GM23338 (cell line): ENCODE measurements at regions not wholly inside any gene's neighbourhood (a gene's known extent, or its start where the extent isn't known, plus 50 kb on each side); places are given as distances from the start of the nearest gene placed in this dataset.

Experiments
- ATAC-seq: fragments of 200-7000 bp; cut with Tn5 transposase; 3 replicates; pipeline ENCODE4 v1.9.1; 2020
- DNase-seq: peaks from one replicate; pipeline ENCODE4 v3.0.0-alpha.2; 2015; ENCODE audit warnings: low spot score
- H2AFZ ChIP-seq: fragments of 200-600 bp; sonication (generic); 2 replicates; pipeline ENCODE4 v1.8.0; 2016; ENCODE audit warnings: antibody characterized with exemption, mild to moderate bottlenecking, moderate library complexity
- H3F3A ChIP-seq: fragments of 200-600 bp; sonication (generic); replicated peaks from 2 replicates; pipeline ENCODE4 v1.8.0; 2017; ENCODE audit warnings: antibody characterized with exemption, mixed run types, low read depth
- H3K27ac ChIP-seq: fragments of 200-600 bp; sonication (generic); 2 replicates; pipeline ENCODE4 v1.6.1; 2016; ENCODE audit warnings: low read depth
- H3K27me3 ChIP-seq: fragments of 200-600 bp; sonication (generic); 2 replicates; pipeline ENCODE4 v1.8.0; 2016; ENCODE audit warnings: mild to moderate bottlenecking, mixed run types, moderate library complexity; ENCODE audit not compliant: insufficient read depth
- H3K36me3 ChIP-seq: fragments of 200-600 bp; sonication (generic); 2 replicates; pipeline ENCODE4 v1.8.0; 2016; ENCODE audit warnings: mild to moderate bottlenecking; ENCODE audit not compliant: insufficient read depth
- H3K4me1 ChIP-seq: fragments of 200-600 bp; sonication (generic); 2 replicates; pipeline ENCODE4 v1.8.0; 2016; ENCODE audit warnings: mild to moderate bottlenecking, moderate library complexity; ENCODE audit not compliant: insufficient read depth
- H3K4me2 ChIP-seq: fragments of 200-600 bp; sonication (generic); 2 replicates; pipeline ENCODE4 v1.7.1; 2017; ENCODE audit warnings: mixed run types
- H3K4me3 ChIP-seq: fragments of 200-600 bp; sonication (generic); 2 replicates; pipeline ENCODE4 v1.6.1; 2016; ENCODE audit warnings: mixed run types
- H3K79me2 ChIP-seq: fragments of 200-600 bp; sonication (generic); replicated peaks from 2 replicates; pipeline ENCODE4 v1.8.0; 2017; ENCODE audit warnings: mild to moderate bottlenecking; ENCODE audit not compliant: insufficient read depth
- H3K9me2 ChIP-seq: fragments of 200-600 bp; sonication (generic); 2 replicates; pipeline ENCODE4 v1.8.0; 2017; ENCODE audit not compliant: insufficient read depth
- H4K20me1 ChIP-seq: fragments of 200-600 bp; sonication (generic); replicated peaks from 2 replicates; pipeline ENCODE4 v1.8.0; 2017; ENCODE audit warnings: mild to moderate bottlenecking; ENCODE audit not compliant: insufficient read depth
- H3K27ac Mint-ChIP-seq: 2 replicates; pipeline ENCODE4 v1.8.0; 2020; ENCODE audit warnings: inconsistent platforms, mild to moderate bottlenecking, moderate library complexity, mixed read lengths
- H3K27me3 Mint-ChIP-seq: 3 replicates; pipeline ENCODE4 v1.8.0; 2022; ENCODE audit warnings: low read depth, mild to moderate bottlenecking, moderate library complexity, mixed read lengths, inconsistent platforms; ENCODE audit not compliant: insufficient read depth, poor library complexity
- H3K36me3 Mint-ChIP-seq: 3 replicates; pipeline ENCODE4 v1.8.0; 2021; ENCODE audit warnings: low read depth, mild to moderate bottlenecking, inconsistent platforms, moderate library complexity, mixed read lengths
- H3K4me1 Mint-ChIP-seq: 3 replicates; pipeline ENCODE4 v1.8.0; 2020; ENCODE audit warnings: mild to moderate bottlenecking, inconsistent platforms, mixed read lengths
- H3K4me3 Mint-ChIP-seq: 3 replicates; pipeline ENCODE4 v1.8.0; 2021; ENCODE audit warnings: moderate library complexity, mild to moderate bottlenecking, inconsistent platforms, mixed read lengths
- H3K9me3 Mint-ChIP-seq: 3 replicates; pipeline ENCODE4 v1.8.0; 2020; ENCODE audit warnings: moderate library complexity, mild to moderate bottlenecking, inconsistent platforms, mixed read lengths
- CREB1 ChIP-seq: fragments of 250-450 bp; sonication (Bioruptor Pico); IDR thresholded peaks from 2 replicates; pipeline ENCODE4 v1.5.0; 2020; ENCODE audit warnings: low read depth, mild to moderate bottlenecking, moderate library complexity
- CTCF ChIP-seq, 2 experiments: fragments of 200-600 bp in 1 of 2; sonication (generic) in 1 of 2; conservative IDR thresholded peaks; 2 replicates each; pipeline versions ENCODE4 v1.5.1 to v1.6.1; 2016 to 2017; ENCODE audit warnings: antibody characterized with exemption in 2 of 2, low read depth in 2 of 2, mild to moderate bottlenecking in 2 of 2, moderate library complexity in 1 of 2
- EZH2phosphoT487 ChIP-seq: fragments of 200-600 bp; sonication (generic); IDR thresholded peaks from one replicate; pipeline ENCODE4 v1.8.1; 2018; ENCODE audit warnings: antibody characterized with exemption; ENCODE audit not compliant: unreplicated experiment
- JUNB ChIP-seq: IDR thresholded peaks from one replicate; pipeline ENCODE4 v1.6.1; 2016; ENCODE audit warnings: antibody characterized with exemption; ENCODE audit not compliant: unreplicated experiment
- NANOG ChIP-seq: IDR thresholded peaks from 2 replicates; pipeline ENCODE4 v1.6.1; 2016; ENCODE audit warnings: antibody characterized with exemption, borderline replicate concordance
- POLR2AphosphoS5 ChIP-seq: IDR thresholded peaks from 2 replicates; pipeline ENCODE4 v1.6.1; 2016; ENCODE audit warnings: antibody characterized with exemption, low read depth
- REST ChIP-seq: IDR thresholded peaks from one replicate; pipeline ENCODE4 v1.6.1; 2018; ENCODE audit warnings: antibody characterized with exemption; ENCODE audit not compliant: unreplicated experiment
- STAT1 ChIP-seq: IDR thresholded peaks from one replicate; pipeline ENCODE4 v1.6.1; 2016; ENCODE audit warnings: antibody characterized with exemption; ENCODE audit not compliant: unreplicated experiment
- ZNF114 ChIP-seq: fragments of 250-450 bp; sonication (Bioruptor Pico); IDR thresholded peaks from 2 replicates; pipeline ENCODE4 v1.5.0; 2020; ENCODE audit warnings: mild to moderate bottlenecking, moderate library complexity
- ZNF462 ChIP-seq: fragments of 250-450 bp; sonication (Bioruptor Pico); IDR thresholded peaks from 2 replicates; pipeline ENCODE4 v1.5.0; 2020; ENCODE audit warnings: mild to moderate bottlenecking, moderate library complexity
- TF ChIP-seq, protein P1 (sequence below): IDR thresholded peaks from 2 replicates; pipeline ENCODE4 v1.6.1; 2016; ENCODE audit warnings: antibody characterized with exemption

GRCh38 chr5:63029891-63030290, 451.3 kb downstream of the LRRC70 start (continued):
- TF ChIP-seq ZNF462 (CRISPR knock-in tag) (no peak), JUNB (no peak), ZNF114 (CRISPR knock-in tag) (no peak), CTCF (conservative IDR thresholded peaks at IDR 0.05; ENCODE audit: low read depth in 2 of 2) (no peak), STAT1 (no peak)

GRCh38 chr5:63025679-63026078, 447.1 kb downstream of the LRRC70 start:
- H3K36me3 ChIP-seq = no peaks in the 10 kb centered on the region
- H3K27me3 ChIP-seq = no peaks in the 10 kb centered on the region
- H3K4me1 ChIP-seq = no peaks in the 10 kb centered on the region
- peaks cover 6% of the 10 kb centered on the region for H3K36me3 Mint-ChIP-seq
- H3K27ac ChIP-seq = no peak overlapping the region
- H4K20me1 ChIP-seq = no peaks in the 10 kb centered on the region
- H3K27me3 Mint-ChIP-seq = no peaks in the 10 kb centered on the region
- ATAC-seq (no peak), DNase-seq (no peak)
- H3K9me2 ChIP-seq = peaks cover 14% of the 10 kb centered on the region; the same call in 1 of the 2 replicates
- TF ChIP-seq POLR2AphosphoS5 (no peak), NANOG (no peak), EZH2phosphoT487 (no peak), CREB1 (no peak), REST (no peak)
- TF ChIP-seq, protein P1, sequence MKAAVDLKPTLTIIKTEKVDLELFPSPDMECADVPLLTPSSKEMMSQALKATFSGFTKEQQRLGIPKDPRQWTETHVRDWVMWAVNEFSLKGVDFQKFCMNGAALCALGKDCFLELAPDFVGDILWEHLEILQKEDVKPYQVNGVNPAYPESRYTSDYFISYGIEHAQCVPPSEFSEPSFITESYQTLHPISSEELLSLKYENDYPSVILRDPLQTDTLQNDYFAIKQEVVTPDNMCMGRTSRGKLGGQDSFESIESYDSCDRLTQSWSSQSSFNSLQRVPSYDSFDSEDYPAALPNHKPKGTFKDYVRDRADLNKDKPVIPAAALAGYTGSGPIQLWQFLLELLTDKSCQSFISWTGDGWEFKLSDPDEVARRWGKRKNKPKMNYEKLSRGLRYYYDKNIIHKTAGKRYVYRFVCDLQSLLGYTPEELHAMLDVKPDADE = no peak
- H3K4me2 ChIP-seq = no peak overlapping the region
- peaks cover 17% of the 10 kb centered on the region for H3K9me3 Mint-ChIP-seq
- no peaks in the 10 kb centered on the region for H3F3A ChIP-seq
- no peak overlapping the region for H3K4me3 Mint-ChIP-seq
- no peaks in the 10 kb centered on the region for H3K79me2 ChIP-seq
- H3K27ac Mint-ChIP-seq = no peak overlapping the region
- H2AFZ ChIP-seq = no peak overlapping the region
- no peak overlapping the region for H3K4me3 ChIP-seq
- H3K4me1 Mint-ChIP-seq = no peaks in the 10 kb centered on the region
